ENCODE measurements at regions not wholly inside any gene's neighbourhood (a gene's known extent, or its start where the extent isn't known, plus 50 kb on each side); places are given as distances from the start of the nearest gene placed in this dataset.

DNA sequence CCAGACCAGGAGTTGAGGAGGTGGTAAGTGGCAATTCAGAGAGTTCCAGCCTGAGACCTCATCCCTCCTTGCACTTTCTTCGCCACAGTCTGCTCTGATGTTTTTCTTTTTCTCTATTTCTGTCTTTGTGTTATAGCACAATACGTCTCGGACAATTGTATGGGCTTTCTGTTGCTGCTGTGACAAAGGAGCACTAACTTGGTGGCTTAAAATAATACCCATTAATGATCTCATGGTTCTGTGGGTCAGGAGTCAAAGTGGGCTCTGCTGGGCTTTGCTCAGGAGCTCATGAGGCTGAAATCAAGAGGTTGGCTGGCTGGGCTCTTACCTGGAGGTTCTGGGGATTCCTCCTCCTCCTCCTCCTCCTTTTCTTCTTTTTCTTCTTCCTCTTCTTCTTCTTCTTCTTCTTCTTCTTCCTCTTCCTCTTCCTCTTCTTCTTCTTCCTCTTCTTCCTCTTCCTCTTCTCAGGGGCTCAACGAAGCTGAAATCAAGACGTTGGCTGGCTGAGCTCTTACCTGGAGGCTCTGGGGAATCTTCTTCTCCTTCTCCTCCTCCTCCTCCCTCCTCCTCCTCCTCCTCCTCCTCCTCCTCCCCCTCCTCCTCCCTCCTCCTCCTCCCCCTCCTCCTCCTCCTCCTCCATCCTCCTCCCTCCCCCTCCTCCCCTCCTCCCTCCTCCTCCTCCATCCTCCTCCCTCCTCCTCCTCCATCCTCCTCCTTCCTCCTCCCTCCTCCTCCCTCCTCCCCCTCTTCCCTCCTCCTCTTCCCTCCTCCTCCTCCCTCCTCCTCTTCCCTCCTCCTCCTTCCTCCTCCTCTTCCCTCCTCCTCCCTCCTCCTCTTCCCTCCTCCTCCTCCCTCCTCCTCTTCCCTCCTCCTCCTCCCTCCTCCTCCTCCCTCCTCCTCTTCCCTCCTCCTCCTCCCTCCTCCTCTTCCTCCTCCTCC, 104.0 kb downstream of the GATA6 start:
- no peak for TF ChIP-seq POLR2A (IDR thresholded peaks at IDR 0.05)
- TF ChIP-seq, protein P1, sequence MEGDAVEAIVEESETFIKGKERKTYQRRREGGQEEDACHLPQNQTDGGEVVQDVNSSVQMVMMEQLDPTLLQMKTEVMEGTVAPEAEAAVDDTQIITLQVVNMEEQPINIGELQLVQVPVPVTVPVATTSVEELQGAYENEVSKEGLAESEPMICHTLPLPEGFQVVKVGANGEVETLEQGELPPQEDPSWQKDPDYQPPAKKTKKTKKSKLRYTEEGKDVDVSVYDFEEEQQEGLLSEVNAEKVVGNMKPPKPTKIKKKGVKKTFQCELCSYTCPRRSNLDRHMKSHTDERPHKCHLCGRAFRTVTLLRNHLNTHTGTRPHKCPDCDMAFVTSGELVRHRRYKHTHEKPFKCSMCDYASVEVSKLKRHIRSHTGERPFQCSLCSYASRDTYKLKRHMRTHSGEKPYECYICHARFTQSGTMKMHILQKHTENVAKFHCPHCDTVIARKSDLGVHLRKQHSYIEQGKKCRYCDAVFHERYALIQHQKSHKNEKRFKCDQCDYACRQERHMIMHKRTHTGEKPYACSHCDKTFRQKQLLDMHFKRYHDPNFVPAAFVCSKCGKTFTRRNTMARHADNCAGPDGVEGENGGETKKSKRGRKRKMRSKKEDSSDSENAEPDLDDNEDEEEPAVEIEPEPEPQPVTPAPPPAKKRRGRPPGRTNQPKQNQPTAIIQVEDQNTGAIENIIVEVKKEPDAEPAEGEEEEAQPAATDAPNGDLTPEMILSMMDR (IDR thresholded peaks at IDR 0.05 in 4 of 5, conservative IDR thresholded peaks at IDR 0.05 in 1 of 5), result no peak
